ENCODE measurements at regions not wholly inside any gene's neighbourhood (a gene's known extent, or its start where the extent isn't known, plus 50 kb on each side); places are given as distances from the start of the nearest gene placed in this dataset.

- peak overlapping the region; percentile 83 for H3K27ac Mint-ChIP-seq
- no peak for DNase-seq
- CTCF ChIA-PET: interaction anchor here (1.1 to 2.1 kb wide), 5 partner anchors 15 to 145 kb away, joined by 4 to 7 read pairs (median 5); no protein-coding TSS in a partner anchor
- H3K4me1 Mint-ChIP-seq: peaks cover 49% of the 10 kb centered on the region
- no peaks in the 10 kb centered on the region for H3K27me3 Mint-ChIP-seq
- H3K36me3 Mint-ChIP-seq: peaks cover 14% of the 10 kb centered on the region
- no peaks in the 10 kb centered on the region for H3K9me3 Mint-ChIP-seq
- H3K4me3 Mint-ChIP-seq: no peak overlapping the region
Observed at GRCh38 chr2:136239079-136239685, 121.2 kb upstream of the CXCR4 start.

GRCh38 chr2:136238286-136239078 lies 120.5 kb upstream of the CXCR4 start:
- H3K27me3 Mint-ChIP-seq: no peaks in the 10 kb centered on the region
- CTCF ChIA-PET: interaction anchor here (1.4 to 2.1 kb wide), 4 partner anchors 16 to 146 kb away, joined by 4 to 6 read pairs (median 4); no protein-coding TSS in a partner anchor
- no peaks in the 10 kb centered on the region for H3K9me3 Mint-ChIP-seq
- peak; percentile 52 for DNase-seq
- peaks cover 14% of the 10 kb centered on the region for H3K36me3 Mint-ChIP-seq
- H3K4me1 Mint-ChIP-seq: peaks cover 49% of the 10 kb centered on the region
- no peak overlapping the region for H3K4me3 Mint-ChIP-seq
- H3K27ac Mint-ChIP-seq: peak overlapping the region; percentile 83

GRCh38 chr2:136236019-136236418 lies 118.1 kb upstream of the CXCR4 start:
- Mint-ChIP-seq H3K4me3 (no peak overlapping the region), H3K36me3 (peaks cover 14% of the 10 kb centered on the region), H3K27ac (no peak overlapping the region), H3K27me3 (peaks cover 5% of the 10 kb centered on the region), H3K9me3 (no peaks in the 10 kb centered on the region), H3K4me1 (peaks cover 36% of the 10 kb centered on the region)
- CTCF ChIA-PET: interaction anchor here (1.7 kb wide), 1 partner anchor 9 kb away, joined by 4 read pairs; no protein-coding TSS in a partner anchor
- no peak for DNase-seq

- no peaks in the 10 kb centered on the region for H3K9me3 Mint-ChIP-seq
- CTCF ChIA-PET: no interaction called here
- H3K4me1 Mint-ChIP-seq: peaks cover 36% of the 10 kb centered on the region
- no peak for DNase-seq
- H3K27me3 Mint-ChIP-seq: peaks cover 8% of the 10 kb centered on the region
- H3K27ac Mint-ChIP-seq: no peak overlapping the region
- no peak overlapping the region for H3K4me3 Mint-ChIP-seq
- H3K36me3 Mint-ChIP-seq: peaks cover 14% of the 10 kb centered on the region
Observed at GRCh38 chr2:136235546-136235945, 117.6 kb upstream of the CXCR4 start.

GRCh38 chr2:136234261-136234660 lies 116.3 kb upstream of the CXCR4 start:
- DNase-seq: no peak
- Mint-ChIP-seq H3K4me1 (peaks cover 25% of the 10 kb centered on the region), H3K36me3 (peaks cover 12% of the 10 kb centered on the region), H3K9me3 (no peaks in the 10 kb centered on the region), H3K27ac (no peak overlapping the region), H3K27me3 (peaks cover 14% of the 10 kb centered on the region), H3K4me3 (no peak overlapping the region)
- CTCF ChIA-PET: no interaction called here

- H3K27me3 Mint-ChIP-seq: peaks cover 14% of the 10 kb centered on the region
- H3K36me3 Mint-ChIP-seq: peaks cover 12% of the 10 kb centered on the region
- DNase-seq: no peak
- no peak overlapping the region for H3K27ac Mint-ChIP-seq
- CTCF ChIA-PET: no interaction called here
- no peaks in the 10 kb centered on the region for H3K9me3 Mint-ChIP-seq
- H3K4me1 Mint-ChIP-seq: peaks cover 16% of the 10 kb centered on the region
- H3K4me3 Mint-ChIP-seq: no peak overlapping the region
Observed at GRCh38 chr2:136233298-136233697, 115.3 kb upstream of the CXCR4 start.

- Mint-ChIP-seq H3K9me3 (no peaks in the 10 kb centered on the region), H3K27ac (no peak overlapping the region), H3K36me3 (peaks cover 10% of the 10 kb centered on the region), H3K4me3 (no peak overlapping the region), H3K4me1 (peaks cover 9% of the 10 kb centered on the region), H3K27me3 (peaks cover 14% of the 10 kb centered on the region)
- CTCF ChIA-PET: no interaction called here
- DNase-seq: no peak
Observed at GRCh38 chr2:136232456-136233172, 114.7 kb upstream of the CXCR4 start.

- peaks cover 9% of the 10 kb centered on the region for H3K4me1 Mint-ChIP-seq
- H3K27ac Mint-ChIP-seq: no peak overlapping the region
- H3K27me3 Mint-ChIP-seq: peaks cover 14% of the 10 kb centered on the region
- H3K9me3 Mint-ChIP-seq: no peaks in the 10 kb centered on the region
- H3K4me3 Mint-ChIP-seq: no peak overlapping the region
- peaks cover 4% of the 10 kb centered on the region for H3K36me3 Mint-ChIP-seq
- CTCF ChIA-PET: no interaction called here
- DNase-seq: no peak
Observed at GRCh38 chr2:136230464-136230863, 112.5 kb upstream of the CXCR4 start.

GRCh38 chr2:136226903-136227302 lies 109.0 kb upstream of the CXCR4 start:
- no peaks in the 10 kb centered on the region for H3K36me3 Mint-ChIP-seq
- no peak overlapping the region for H3K27ac Mint-ChIP-seq
- no peak overlapping the region for H3K4me3 Mint-ChIP-seq
- no peaks in the 10 kb centered on the region for H3K9me3 Mint-ChIP-seq
- H3K4me1 Mint-ChIP-seq: peaks cover 9% of the 10 kb centered on the region
- CTCF ChIA-PET: interaction anchor here (1.4 kb wide), 1 partner anchor 10 kb away, joined by 4 read pairs; no protein-coding TSS in a partner anchor
- DNase-seq: no peak
- peaks cover 13% of the 10 kb centered on the region for H3K27me3 Mint-ChIP-seq

GRCh38 chr2:136225950-136226835 lies 108.2 kb upstream of the CXCR4 start:
- no peak for DNase-seq
- Mint-ChIP-seq H3K36me3 (no peaks in the 10 kb centered on the region), H3K27me3 (peaks cover 9% of the 10 kb centered on the region), H3K4me3 (no peak overlapping the region), H3K27ac (no peak overlapping the region), H3K9me3 (no peaks in the 10 kb centered on the region), H3K4me1 (peaks cover 9% of the 10 kb centered on the region)
- CTCF ChIA-PET: interaction anchor here (1.2 to 1.4 kb wide), 2 partner anchors 11 to 30 kb away, joined by 4 read pairs; no protein-coding TSS in a partner anchor

GRCh38 chr2:136223274-136223673 lies 105.3 kb upstream of the CXCR4 start:
- H3K9me3 Mint-ChIP-seq: no peaks in the 10 kb centered on the region
- H3K27me3 Mint-ChIP-seq: peaks cover 8% of the 10 kb centered on the region
- CTCF ChIA-PET: no interaction called here
- H3K4me3 Mint-ChIP-seq: no peak overlapping the region
- DNase-seq: no peak
- H3K27ac Mint-ChIP-seq: no peak overlapping the region
- H3K4me1 Mint-ChIP-seq: peaks cover 9% of the 10 kb centered on the region
- H3K36me3 Mint-ChIP-seq: no peaks in the 10 kb centered on the region

GRCh38 chr2:136222862-136223261 lies 104.9 kb upstream of the CXCR4 start:
- H3K27ac Mint-ChIP-seq: no peak overlapping the region
- no peak overlapping the region for H3K4me3 Mint-ChIP-seq
- no peaks in the 10 kb centered on the region for H3K36me3 Mint-ChIP-seq
- CTCF ChIA-PET: no interaction called here
- DNase-seq: no peak
- H3K27me3 Mint-ChIP-seq: peaks cover 8% of the 10 kb centered on the region
- peaks cover 9% of the 10 kb centered on the region for H3K4me1 Mint-ChIP-seq
- no peaks in the 10 kb centered on the region for H3K9me3 Mint-ChIP-seq

GRCh38 chr2:136221026-136221425 lies 103.1 kb upstream of the CXCR4 start:
- CTCF ChIA-PET: no interaction called here
- no peaks in the 10 kb centered on the region for H3K9me3 Mint-ChIP-seq
- H3K4me1 Mint-ChIP-seq: peaks cover 5% of the 10 kb centered on the region
- H3K27me3 Mint-ChIP-seq: peaks cover 18% of the 10 kb centered on the region
- H3K27ac Mint-ChIP-seq: no peak overlapping the region
- H3K4me3 Mint-ChIP-seq: no peak overlapping the region
- no peaks in the 10 kb centered on the region for H3K36me3 Mint-ChIP-seq
- no peak for DNase-seq

- H3K36me3 Mint-ChIP-seq: no peaks in the 10 kb centered on the region
- H3K4me3 Mint-ChIP-seq: no peak overlapping the region
- H3K4me1 Mint-ChIP-seq: no peaks in the 10 kb centered on the region
- CTCF ChIA-PET: no interaction called here
- H3K27me3 Mint-ChIP-seq: peaks cover 18% of the 10 kb centered on the region
- no peak for DNase-seq
- H3K9me3 Mint-ChIP-seq: no peaks in the 10 kb centered on the region
- H3K27ac Mint-ChIP-seq: no peak overlapping the region
Observed at GRCh38 chr2:136219963-136220362, 102.0 kb upstream of the CXCR4 start.
